HCT116 (cell line): ENCODE measurements at regions not wholly inside any gene's neighbourhood (a gene's known extent, or its start where the extent isn't known, plus 50 kb on each side); places are given as distances from the start of the nearest gene placed in this dataset.

Experiments
- ATAC-seq: fragments of 200-7000 bp; cut with Tn5 transposase; 2 replicates; pipeline ENCODE4 v1.9.1; 2020; ENCODE audit warnings: mild to moderate bottlenecking, moderate library complexity
- BruUV-seq: library from RNA; stranded (reverse); fragments of 400-500 nt; replicated peaks from 2 replicates; lab custom pipeline; 2021; lab: Mats Ljungman, UMichigan
- CTCF ChIA-PET: fragments of 300-600 bp; sonication (Branson Sonifier 250); formaldehyde crosslinking; loops from one replicate; lab custom pipeline; 2021; ENCODE audit warnings: antibody characterized with exemption; lab: Charles Lee
- POLR2A ChIA-PET: fragments of 300-600, 350-600 bp; sonication (Branson Sonifier 250); formaldehyde crosslinking; loops from one replicate; lab custom pipeline; 2021; ENCODE audit warnings: antibody characterized with exemption; lab: Charles Lee
- RAD21 ChIA-PET, 2 experiments: fragments of 300-600 bp; sonication (Branson Sonifier 250); formaldehyde crosslinking; loops; one replicate each; lab custom pipeline; 2023; ENCODE audit warnings: low total read pairs in 2 of 2; ENCODE audit not compliant: uncharacterized antibody in 2 of 2, unreplicated experiment in 2 of 2, low non-redundant PET in 1 of 2; lab: Charles Lee
- DNase-seq: peaks from one replicate; pipeline ENCODE4 v3.0.0-alpha.2; 2010; ENCODE audit warnings: low read depth, low spot score
- H2AFZ ChIP-seq: fragments of 200-600 bp; shearing (Covaris generic), sonication (generic); 2 replicates; pipeline ENCODE4 v1.6.1; 2017; ENCODE audit warnings: low read depth, mixed run types, mixed read lengths, antibody characterized with exemption, low read length; ENCODE audit not compliant: poor library complexity, severe bottlenecking
- H3K27ac ChIP-seq: 2 replicates; pipeline ENCODE4 v1.5.1; 2012; ENCODE audit warnings: low read depth, low read length
- H3K27me3 ChIP-seq: fragments of 200-600 bp; sonication (generic); 2 replicates; pipeline ENCODE4 v1.6.1; 2016; ENCODE audit warnings: mixed run types, low read length, mixed read lengths; ENCODE audit not compliant: insufficient read depth
- H3K36me3 ChIP-seq, 2 experiments: fragments of 200-500 bp in 1 of 2; fragments of 200-600 bp in 1 of 2; sonication (Bioruptor generic) in 1 of 2; sonication (generic) in 1 of 2; 2 replicates each; pipeline versions ENCODE4 v1.5.1 to v1.6.1; 2014 to 2016; ENCODE audit warnings: low read length in 2 of 2, inconsistent platforms in 1 of 2, mixed read lengths in 1 of 2, mixed run types in 1 of 2; ENCODE audit not compliant: insufficient read depth in 2 of 2, control insufficient read depth in 1 of 2
- H3K4me1 ChIP-seq, 2 experiments: fragments of 200-600 bp in 1 of 2; sonication (generic) in 1 of 2; 2 replicates each; pipeline versions ENCODE4 v1.5.1 to v1.6.1; 2012 to 2017; ENCODE audit warnings: low read length in 2 of 2, inconsistent platforms in 1 of 2, mild to moderate bottlenecking in 1 of 2, mixed read lengths in 1 of 2, mixed run types in 1 of 2, moderate library complexity in 1 of 2; ENCODE audit not compliant: insufficient read depth in 2 of 2, control insufficient read depth in 1 of 2
- H3K4me2 ChIP-seq: fragments of 200-600 bp; sonication (generic); 2 replicates; pipeline ENCODE4 v1.6.1; 2017; ENCODE audit warnings: mixed run types, low read length, mixed read lengths
- H3K4me3 ChIP-seq, 2 experiments: fragments of 200-600 bp in 1 of 2; sonication (generic) in 1 of 2; replicated peaks in 1 of 2; 2 replicates each; pipeline ENCODE4 v1.5.1; 2011 to 2016; ENCODE audit warnings: low read length in 2 of 2, control low read depth in 1 of 2, low read depth in 1 of 2, mild to moderate bottlenecking in 1 of 2, mixed read lengths in 1 of 2, mixed run types in 1 of 2
- H3K79me2 ChIP-seq: fragments of 200-600 bp; sonication (generic); 2 replicates; pipeline ENCODE4 v1.6.1; 2017; ENCODE audit warnings: mild to moderate bottlenecking, mixed run types, low read length, moderate library complexity, mixed read lengths; ENCODE audit not compliant: insufficient read depth
- H3K9ac ChIP-seq: fragments of 200-600 bp; sonication (generic); 2 replicates; pipeline ENCODE4 v1.6.1; 2016; ENCODE audit warnings: low read length, mixed read lengths
- H3K9me2 ChIP-seq: fragments of 200-600 bp; sonication (generic), shearing (Covaris generic); 2 replicates; pipeline ENCODE4 v1.6.1; 2017; ENCODE audit warnings: mixed run types, mild to moderate bottlenecking, moderate library complexity; ENCODE audit not compliant: insufficient read depth
- H3K9me3 ChIP-seq, 2 experiments: fragments of 200-500 bp in 1 of 2; fragments of 200-600 bp in 1 of 2; sonication (Bioruptor generic) in 1 of 2; sonication (generic) in 1 of 2; 2 replicates each; pipeline ENCODE4 v1.6.1; 2014 to 2017; ENCODE audit warnings: low read length in 2 of 2, mixed read lengths in 2 of 2, inconsistent platforms in 1 of 2, low read depth in 1 of 2, mild to moderate bottlenecking in 1 of 2, mixed run types in 1 of 2, moderate library complexity in 1 of 2; ENCODE audit not compliant: control insufficient read depth in 1 of 2, insufficient read depth in 1 of 2
- H4K20me1 ChIP-seq: fragments of 200-600 bp; sonication (generic), shearing (Covaris generic); 2 replicates; pipeline ENCODE4 v1.6.1; 2017; ENCODE audit warnings: mixed run types, mild to moderate bottlenecking, moderate library complexity; ENCODE audit not compliant: insufficient read depth
- ATF3 ChIP-seq: IDR thresholded peaks from 2 replicates; pipeline ENCODE4 v1.6.1; 2012
- CEBPB ChIP-seq: IDR thresholded peaks from 2 replicates; pipeline ENCODE4 v1.6.1; 2012; ENCODE audit warnings: low read depth
- CTCF ChIP-seq, 3 experiments: fragments of 200-600 bp in 1 of 3; sonication (generic) in 1 of 3; IDR thresholded peaks in 2 of 3; conservative IDR thresholded peaks in 1 of 3; 2 replicates each; pipeline ENCODE4 v1.5.1; 2012 to 2017; ENCODE audit warnings: low read depth in 2 of 3, low read length in 2 of 3, antibody characterized with exemption in 1 of 3, borderline replicate concordance in 1 of 3, control low read depth in 1 of 3, mild to moderate bottlenecking in 1 of 3, mixed read lengths in 1 of 3, mixed run types in 1 of 3, moderate library complexity in 1 of 3; ENCODE audit not compliant: insufficient read depth in 1 of 3
- EGR1 ChIP-seq: IDR thresholded peaks from 2 replicates; pipeline ENCODE4 v1.6.1; 2012; ENCODE audit warnings: low read depth
- ELF1 ChIP-seq: IDR thresholded peaks from 2 replicates; pipeline ENCODE4 v1.6.1; 2012; ENCODE audit warnings: low read depth, borderline replicate concordance
- EZH2 ChIP-seq: fragments of 200-600 bp; sonication (generic); IDR thresholded peaks from 2 replicates; pipeline ENCODE4 v1.6.1; 2017; ENCODE audit warnings: antibody characterized with exemption, mixed run types
- EZH2phosphoT487 ChIP-seq: fragments of 200-600 bp; IDR thresholded peaks from 2 replicates; pipeline ENCODE4 v1.6.1; 2018; ENCODE audit warnings: antibody characterized with exemption, borderline replicate concordance
- FOSL1 ChIP-seq: IDR thresholded peaks from 2 replicates; pipeline ENCODE4 v1.6.1; 2012; ENCODE audit warnings: low read depth
- POLR2A ChIP-seq: IDR thresholded peaks from 2 replicates; pipeline ENCODE4 v1.7.0; 2011; ENCODE audit warnings: borderline replicate concordance; ENCODE audit not compliant: insufficient read depth, insufficient read length; ENCODE audit errors: extremely low read depth
- RAD21 ChIP-seq: IDR thresholded peaks from 2 replicates; pipeline ENCODE4 v1.6.1; 2012; ENCODE audit warnings: low read depth, mild to moderate bottlenecking
- REST ChIP-seq: IDR thresholded peaks from 2 replicates; pipeline ENCODE4 v1.6.1; 2012; ENCODE audit warnings: low read depth
- TCF7L2 ChIP-seq: IDR thresholded peaks from 2 replicates; pipeline ENCODE4 v1.7.0; 2011; ENCODE audit warnings: borderline replicate concordance, inconsistent platforms; ENCODE audit not compliant: insufficient read depth, insufficient read length; ENCODE audit errors: extremely low read depth
- YY1 ChIP-seq: IDR thresholded peaks from 2 replicates; pipeline ENCODE4 v1.6.1; 2011; ENCODE audit warnings: low read length, low read depth, moderate library complexity, mild to moderate bottlenecking; ENCODE audit not compliant: insufficient replicate concordance; ENCODE audit errors: extremely low read depth
- ZFX ChIP-seq: fragments of 450-650 bp; IDR thresholded peaks from 2 replicates; pipeline ENCODE4 v1.6.1; 2017
- ZNF274 ChIP-seq: fragments of 200-500 bp; sonication (Bioruptor generic); IDR thresholded peaks from 2 replicates; pipeline ENCODE4 v1.6.1; 2014; ENCODE audit warnings: mild to moderate bottlenecking, low read depth, low read length, inconsistent platforms
- intact Hi-C: fragments of 100-400 bp; cut with micrococcal nuclease; formaldehyde crosslinking; loops from 2 replicates; pipeline ENCODE4 v1.10.0; 2022

- POLR2A ChIA-PET, result no interaction called here
These were observed 114.7 kb upstream of the TPM1 start for GRCh38 chr15:62927836-62928235.

More at GRCh38 chr15:62927836-62928235, 114.7 kb upstream of the TPM1 start:
- CTCF ChIA-PET, result interaction anchor here (1.5 kb wide), 1 partner anchor 120 kb away, joined by 6 read pairs; no protein-coding TSS in a partner anchor
- no TSS peak for BruUV-seq
- no peaks in the 10 kb centered on the region for H3K27me3 ChIP-seq
- no peaks in the 10 kb centered on the region for H3K9me3 ChIP-seq
- intact Hi-C loops, result no loop called here
- RAD21 ChIA-PET, result no interaction called here
- H3K9ac ChIP-seq, result no peak overlapping the region
- H3K4me2 ChIP-seq, result no peak overlapping the region
- no peaks in the 10 kb centered on the region for H4K20me1 ChIP-seq
- DNase-seq (no peak), ATAC-seq (no peak)
- no peak overlapping the region for H3K27ac ChIP-seq
- H3K4me1 ChIP-seq, result peaks cover 0 to 18% of the 10 kb centered on the region in 2 experiments; a peak in 2 of 4 replicates
- no peaks in the 10 kb centered on the region for H3K36me3 ChIP-seq
- TF ChIP-seq REST (no peak), TCF7L2 (no peak), EZH2 (no peak), ELF1 (no peak), ZFX (no peak), YY1 (no peak), FOSL1 (no peak), EZH2phosphoT487 (no peak), CTCF (IDR thresholded peaks at IDR 0.05 in 2 of 3, conservative IDR thresholded peaks at IDR 0.05 in 1 of 3; ENCODE audit: borderline replicate concordance in 1 of 3, insufficient read depth in 1 of 3, low read depth in 2 of 3, low read length in 2 of 3) (no peak), ZNF274 (no peak), ATF3 (no peak), CEBPB (no peak), RAD21 (no peak), EGR1 (no peak), POLR2A (no peak)
- no peak overlapping the region for H2AFZ ChIP-seq
- no peaks in the 10 kb centered on the region for H3K9me2 ChIP-seq
- H3K79me2 ChIP-seq, result no peaks in the 10 kb centered on the region
- no peak overlapping the region for H3K4me3 ChIP-seq
